Smooth muscle cell (in vitro differentiated cells): ENCODE measurements at regions not wholly inside any gene's neighbourhood (a gene's known extent, or its start where the extent isn't known, plus 50 kb on each side); places are given as distances from the start of the nearest gene placed in this dataset.
"Not testable (repeated sequence)": the region's sequence is repeated elsewhere in the genome, so short reads cannot be mapped to it uniquely, and the experiment has no call there.

ENCODE experiments used
- DNase-seq: peaks from one replicate; lab custom pipeline; 2025; ENCODE audit not compliant: unreplicated experiment; lab: John Stamatoyannopoulos, UW
- H2AFZ ChIP-seq: fragments of 200-600 bp; sonication (generic); 2 replicates; pipeline ENCODE4 v1.6.0; 2016; ENCODE audit warnings: antibody characterized with exemption, low read depth, mild to moderate bottlenecking
- H3F3A ChIP-seq: fragments of 200-600 bp; sonication (generic); 2 replicates; pipeline ENCODE4 v1.6.0; 2017; ENCODE audit warnings: antibody characterized with exemption, low read depth
- H3K27ac ChIP-seq: fragments of 200-600 bp; sonication (generic); 2 replicates; pipeline ENCODE4 v1.5.1; 2016; ENCODE audit warnings: low read depth, mild to moderate bottlenecking
- H3K27me3 ChIP-seq: fragments of 200-600 bp; sonication (generic); 2 replicates; pipeline ENCODE4 v1.6.1; 2016; ENCODE audit warnings: low read depth, mild to moderate bottlenecking
- H3K36me3 ChIP-seq: fragments of 200-600 bp; sonication (generic); 2 replicates; pipeline ENCODE4 v1.5.1; 2016; ENCODE audit warnings: low read depth
- H3K4me1 ChIP-seq: fragments of 200-600 bp; sonication (generic); 2 replicates; pipeline ENCODE4 v1.5.1; 2016; ENCODE audit warnings: low read depth
- H3K4me2 ChIP-seq: fragments of 200-600 bp; sonication (generic); 2 replicates; pipeline ENCODE4 v1.6.0; 2016; ENCODE audit warnings: mild to moderate bottlenecking
- H3K4me3 ChIP-seq: fragments of 200-600 bp; sonication (generic); 2 replicates; pipeline ENCODE4 v1.5.1; 2016; ENCODE audit warnings: mild to moderate bottlenecking
- H3K79me2 ChIP-seq: fragments of 200-600 bp; sonication (generic); 2 replicates; pipeline ENCODE4 v1.6.0; 2016; ENCODE audit warnings: low read depth, mild to moderate bottlenecking
- H3K9ac ChIP-seq: fragments of 200-600 bp; sonication (generic); 2 replicates; pipeline ENCODE4 v1.6.0; 2016; ENCODE audit warnings: low read depth
- H3K9me3 ChIP-seq: fragments of 200-600 bp; sonication (generic); replicated peaks from 2 replicates; pipeline ENCODE4 v1.5.1; 2016; ENCODE audit warnings: low read depth
- H4K20me1 ChIP-seq: fragments of 200-600 bp; sonication (generic); 2 replicates; pipeline ENCODE4 v1.6.0; 2016; ENCODE audit warnings: low read depth
- CTCF ChIP-seq: fragments of 200-600 bp; sonication (generic); IDR thresholded peaks from 2 replicates; pipeline ENCODE4 v1.5.1; 2017; ENCODE audit warnings: borderline replicate concordance, mild to moderate bottlenecking, antibody characterized with exemption; ENCODE audit not compliant: insufficient read depth, poor library complexity, severe bottlenecking
- WGBS: methylation state at CpG from one replicate; pipeline ENCODE4 v1.1.7; 2016; ENCODE audit warnings: low lambda C conversion rate; 5-methylcytosine and 5-hydroxymethylcytosine counted together

GRCh38 chr15:67947254-67948039 is 106.7 kb upstream of the PIAS1 start:
- no peak for DNase-seq
- H3K27ac ChIP-seq = no peak overlapping the region
- no peaks in the 10 kb centered on the region for H3K27me3 ChIP-seq
- no peaks in the 10 kb centered on the region for H3K9me3 ChIP-seq
- H4K20me1 ChIP-seq = no peaks in the 10 kb centered on the region
- no peak overlapping the region for H2AFZ ChIP-seq
- no peak overlapping the region for H3K4me2 ChIP-seq
- peaks cover 6% of the 10 kb centered on the region for H3F3A ChIP-seq
- no peaks in the 10 kb centered on the region for H3K36me3 ChIP-seq
- no peaks in the 10 kb centered on the region for H3K79me2 ChIP-seq
- peaks cover 28% of the 10 kb centered on the region for H3K4me1 ChIP-seq
- H3K9ac ChIP-seq = no peak overlapping the region
- TF ChIP-seq CTCF = no peak
- H3K4me3 ChIP-seq = peak overlapping the region; percentile 17
- WGBS = 88% methylated on average over 8 of the region's 8 CpGs

GRCh38 chr15:67948215-67948614 is 105.9 kb upstream of the PIAS1 start:
- Histone ChIP-seq H3F3A (peaks cover 6% of the 10 kb centered on the region), H3K79me2 (no peaks in the 10 kb centered on the region), H3K36me3 (no peaks in the 10 kb centered on the region), H3K4me1 (peaks cover 26% of the 10 kb centered on the region), H4K20me1 (no peaks in the 10 kb centered on the region), H3K4me2 (no peak overlapping the region), H3K9ac (no peak overlapping the region), H3K4me3 (no peak overlapping the region), H2AFZ (no peak overlapping the region), H3K27me3 (no peaks in the 10 kb centered on the region), H3K27ac (no peak overlapping the region), H3K9me3 (no peaks in the 10 kb centered on the region)
- DNase-seq = no peak
- TF ChIP-seq CTCF = no peak
- WGBS = 96% methylated on average over 2 of the region's 2 CpGs

- H2AFZ ChIP-seq, H3F3A ChIP-seq, H3K4me3 ChIP-seq, H3K27ac ChIP-seq, DNase-seq, H4K20me1 ChIP-seq, H3K9ac ChIP-seq, H3K36me3 ChIP-seq, H3K4me2 ChIP-seq, H3K27me3 ChIP-seq, H3K79me2 ChIP-seq, H3K9me3 ChIP-seq: not testable (repeated sequence)
- WGBS = 95% methylated on average over 3 of the region's 3 CpGs
- peaks cover 16% of the 10 kb centered on the region for H3K4me1 ChIP-seq
Measured at GRCh38 chr15:67951187-67951586, 102.9 kb upstream of the PIAS1 start.

GRCh38 chr15:67953299-67953698 is 100.8 kb upstream of the PIAS1 start:
- Histone ChIP-seq H3K4me2 (no peak overlapping the region), H3K9ac (no peak overlapping the region), H4K20me1 (no peaks in the 10 kb centered on the region), H3K27me3 (no peaks in the 10 kb centered on the region), H2AFZ (no peak overlapping the region), H3K36me3 (no peaks in the 10 kb centered on the region), H3K4me3 (no peak overlapping the region), H3K79me2 (no peaks in the 10 kb centered on the region), H3K9me3 (no peaks in the 10 kb centered on the region), H3K4me1 (no peaks in the 10 kb centered on the region), H3K27ac (no peak overlapping the region), H3F3A (no peaks in the 10 kb centered on the region)
- 97% methylated on average over 2 of the region's 2 CpGs for WGBS
- TF ChIP-seq CTCF = no peak
- no peak for DNase-seq
